GM19099 (cell line): ENCODE measurements at regions not wholly inside any gene's neighbourhood (a gene's known extent, or its start where the extent isn't known, plus 50 kb on each side); places are given as distances from the start of the nearest gene placed in this dataset.

ENCODE experiments used
- POLR2A ChIP-seq: IDR thresholded peaks from 3 replicates; pipeline ENCODE4 v1.6.1; 2011; ENCODE audit warnings: low read depth; ENCODE audit not compliant: insufficient read length; ENCODE audit errors: extremely low read depth

- TF ChIP-seq POLR2A, result no peak
Observed at GRCh38 chr3:71961891-71962290, 176.9 kb upstream of the PROK2 start.

- no peak for TF ChIP-seq POLR2A
Observed at GRCh38 chr3:71961378-71961777, 176.4 kb upstream of the PROK2 start.

- TF ChIP-seq POLR2A, result no peak
Observed at GRCh38 chr3:71958533-71958932, 173.6 kb upstream of the PROK2 start.

- TF ChIP-seq POLR2A, result no peak
Observed at GRCh38 chr3:71956716-71957115, 171.8 kb upstream of the PROK2 start.

GRCh38 chr3:71956069-71956340, 171.1 kb upstream of the PROK2 start:
- no peak for TF ChIP-seq POLR2A

GRCh38 chr3:71955240-71956068, 170.5 kb upstream of the PROK2 start:
- no peak for TF ChIP-seq POLR2A

GRCh38 chr3:71951842-71952241, 166.9 kb upstream of the PROK2 start:
- TF ChIP-seq POLR2A, result no peak

GRCh38 chr3:71951361-71951760, 166.4 kb upstream of the PROK2 start:
- TF ChIP-seq POLR2A, result no peak

GRCh38 chr3:71949442-71949841, 164.5 kb upstream of the PROK2 start:
- TF ChIP-seq POLR2A, result no peak

- no peak for TF ChIP-seq POLR2A
Observed at GRCh38 chr3:71944482-71945065, 159.6 kb upstream of the PROK2 start.

GRCh38 chr3:71942432-71943187, 157.7 kb upstream of the PROK2 start:
- no peak for TF ChIP-seq POLR2A

GRCh38 chr3:71940486-71940885, 155.5 kb upstream of the PROK2 start:
- TF ChIP-seq POLR2A, result no peak

GRCh38 chr3:71936681-71937080, 151.7 kb upstream of the PROK2 start:
- TF ChIP-seq POLR2A, result no peak

GRCh38 chr3:71934520-71935270, 149.7 kb upstream of the PROK2 start:
- TF ChIP-seq POLR2A, result no peak

- TF ChIP-seq POLR2A, result no peak
Observed at GRCh38 chr3:71931922-71932321, 147.0 kb upstream of the PROK2 start.

GRCh38 chr3:71930056-71930991, 145.4 kb upstream of the PROK2 start:
- no peak for TF ChIP-seq POLR2A
